GM21360 (cell line): ENCODE measurements at regions not wholly inside any gene's neighbourhood (a gene's known extent, or its start where the extent isn't known, plus 50 kb on each side); places are given as distances from the start of the nearest gene placed in this dataset.

ENCODE experiments used
- ATAC-seq: cut with Tn5 transposase; IDR thresholded peaks from one replicate; pipeline ENCODE4 v1.9.1; 2021; ENCODE audit warnings: mild to moderate bottlenecking, moderate library complexity; ENCODE audit not compliant: unreplicated experiment

DNA sequence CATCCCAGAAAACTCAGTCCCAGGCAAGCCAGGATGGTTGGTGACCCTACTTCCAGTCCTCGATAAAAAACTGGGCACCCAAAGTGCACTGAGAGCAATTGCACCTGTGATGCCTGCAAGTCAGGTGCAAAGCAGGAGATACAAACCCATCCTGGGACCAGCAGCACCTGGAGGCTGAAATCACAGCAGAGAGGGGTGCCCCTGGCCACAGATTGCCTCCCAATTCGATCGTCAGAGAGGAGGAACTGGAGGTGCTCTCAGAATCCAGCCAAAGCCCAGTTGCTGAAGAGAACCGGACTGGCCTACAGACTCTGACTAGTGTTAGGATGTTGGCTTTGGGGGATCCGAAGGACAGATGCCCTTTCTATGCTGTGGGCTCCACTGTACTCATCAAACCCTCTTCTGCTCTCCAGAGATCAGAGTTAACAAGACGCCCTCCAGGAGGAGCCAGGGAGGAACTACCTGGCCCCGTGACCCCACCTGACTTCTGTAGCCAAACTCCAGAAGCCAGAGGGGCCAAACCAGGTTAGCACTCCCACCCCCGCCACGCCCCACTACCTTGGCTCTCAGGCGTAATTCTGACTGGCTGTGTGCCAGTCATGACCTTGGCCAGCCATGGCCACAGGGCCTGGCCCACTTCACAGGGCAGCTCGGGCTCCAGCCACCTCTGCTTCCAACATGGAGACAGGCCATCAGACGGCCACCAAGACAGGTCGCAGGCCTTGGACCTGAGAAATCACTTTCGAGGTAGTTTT is 284.5 kb upstream of the RTL1 start:
- ATAC-seq: no peak

DNA sequence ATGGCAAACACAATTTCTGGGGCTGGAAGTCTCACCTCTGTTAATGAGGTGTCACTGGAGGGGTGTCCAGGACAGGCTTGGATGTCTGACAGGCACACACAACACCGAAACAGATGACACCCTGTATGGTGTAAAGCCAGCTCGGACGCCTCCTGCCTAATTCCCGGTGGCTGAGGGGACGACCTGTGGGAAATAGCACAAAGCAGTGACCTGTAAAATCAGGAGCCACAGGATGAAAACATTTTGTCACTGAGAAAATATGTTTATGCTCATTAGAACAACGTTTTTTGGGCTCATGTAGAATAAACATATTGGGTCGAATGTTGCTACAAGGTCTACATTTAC is 285.0 kb upstream of the RTL1 start:
- no peak for ATAC-seq

DNA sequence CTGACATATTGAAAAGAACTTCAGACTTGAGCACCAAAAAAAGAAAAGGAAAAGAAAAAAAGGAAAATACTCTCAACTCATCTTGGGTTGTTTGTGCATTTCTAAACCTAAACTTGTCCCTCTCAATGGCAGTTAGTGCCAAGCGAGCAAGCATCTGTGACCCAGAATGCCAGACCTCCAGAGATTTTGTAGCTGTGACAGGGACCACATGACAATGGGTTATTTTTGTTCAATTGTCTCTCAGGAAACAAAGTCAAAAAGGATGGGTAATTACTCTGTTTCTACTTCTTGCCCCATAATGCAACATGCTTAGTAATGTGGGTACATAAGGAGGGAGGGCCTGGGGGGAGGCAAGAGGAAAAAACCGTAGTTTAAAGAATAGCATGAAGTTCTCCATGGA is 285.7 kb upstream of the RTL1 start:
- no peak for ATAC-seq

DNA sequence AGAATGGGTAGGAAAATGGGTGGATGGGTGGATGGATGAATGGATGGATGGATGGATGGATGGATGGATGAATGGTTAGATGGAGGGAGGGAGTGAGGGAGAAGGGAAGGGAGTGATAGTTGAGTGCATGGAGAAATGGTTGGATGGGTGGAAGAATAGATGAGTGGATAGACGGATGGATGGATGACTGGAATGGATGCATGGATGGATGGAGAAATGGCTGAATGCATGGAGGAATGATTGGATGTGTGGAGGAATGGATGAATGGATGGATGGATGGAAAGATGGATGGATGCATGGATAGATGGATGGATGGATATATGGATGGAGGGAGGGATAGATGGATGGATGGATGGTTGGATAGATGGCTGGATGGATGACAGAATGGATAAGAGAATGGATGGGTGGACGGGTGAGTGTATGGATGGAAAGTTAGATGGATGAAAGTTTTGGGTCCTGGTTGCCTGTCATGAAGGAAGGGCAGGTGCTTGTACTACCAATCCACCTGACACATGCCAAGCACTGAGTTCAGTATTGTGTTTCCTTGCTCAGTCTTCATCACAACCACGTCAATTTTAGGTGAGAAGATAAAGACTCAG is 286.5 kb upstream of the RTL1 start:
- no peak for ATAC-seq

DNA sequence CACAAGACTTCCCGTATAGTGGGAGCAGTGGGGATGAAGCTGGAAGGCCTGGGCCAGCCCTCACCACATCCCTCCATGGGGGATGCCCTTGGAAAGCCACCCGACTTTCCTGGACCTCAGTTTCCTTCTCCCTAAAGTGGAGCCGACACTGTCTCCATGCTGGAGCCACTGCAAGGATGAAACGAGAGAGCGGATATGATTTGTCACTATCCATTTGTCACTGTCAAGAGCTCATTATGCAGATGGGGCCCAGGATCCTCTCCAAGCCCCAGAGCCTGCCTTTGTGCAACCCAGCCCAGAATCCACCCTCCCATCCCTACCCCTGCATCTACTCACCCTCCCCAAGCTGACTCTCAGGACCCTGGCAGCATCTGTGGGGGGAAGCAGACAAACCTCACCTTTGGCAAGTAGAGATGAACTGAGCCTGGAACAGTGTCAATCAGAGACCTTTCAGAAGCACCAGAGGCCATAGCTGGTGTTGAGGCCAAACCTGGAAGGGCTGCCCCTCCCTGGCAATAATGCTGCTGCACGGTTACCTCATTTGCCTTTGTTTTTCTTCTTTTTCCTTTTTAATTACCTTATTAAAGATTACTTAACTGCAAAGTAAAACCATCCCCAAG is 287.7 kb upstream of the RTL1 start:
- ATAC-seq: no peak

DNA sequence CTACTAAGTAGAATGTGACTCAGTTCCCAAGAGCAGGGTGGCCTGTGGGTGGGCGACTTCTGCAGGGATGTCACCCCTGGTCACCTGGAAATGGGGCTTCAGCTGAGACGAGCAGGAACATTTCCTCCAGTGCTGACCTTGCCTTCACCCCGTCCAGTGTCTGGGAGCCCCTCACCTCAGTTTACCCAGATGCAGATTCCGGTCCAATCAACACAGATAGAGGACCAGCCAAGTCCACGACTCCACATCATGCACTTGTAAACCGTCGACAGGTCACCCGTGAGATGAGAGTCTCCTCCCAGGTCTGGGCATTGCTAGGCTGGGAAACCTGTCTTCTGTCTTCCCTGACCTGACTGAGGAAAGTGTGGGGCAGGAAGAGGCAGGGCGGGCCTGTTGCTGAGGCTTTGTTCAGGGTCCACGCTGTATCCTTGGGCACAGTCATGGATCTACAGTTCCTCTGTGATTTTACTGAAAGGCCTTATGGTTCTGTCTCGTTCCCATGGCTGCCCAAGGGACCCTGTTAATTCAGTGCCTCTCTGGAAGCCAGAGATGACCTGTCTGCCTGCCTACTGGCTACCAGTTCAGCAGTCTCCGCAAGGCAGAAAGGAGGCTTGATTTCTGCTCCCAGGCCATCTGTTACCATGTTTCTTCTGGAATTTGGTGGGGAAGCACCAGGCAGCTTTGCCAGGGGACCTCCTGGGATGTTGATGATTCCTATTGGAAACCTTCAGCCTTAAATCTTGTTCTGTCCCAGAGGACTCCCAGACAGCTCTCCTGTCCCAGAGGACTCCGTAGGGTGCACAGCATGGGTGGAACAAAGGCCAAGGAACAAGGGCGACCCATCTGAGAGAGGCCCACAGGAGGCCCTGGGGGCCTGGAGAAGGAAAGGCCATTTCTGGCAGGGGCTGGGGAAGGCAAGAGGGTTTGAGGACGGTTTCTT is 288.5 kb upstream of the RTL1 start:
- ATAC-seq: no peak

DNA sequence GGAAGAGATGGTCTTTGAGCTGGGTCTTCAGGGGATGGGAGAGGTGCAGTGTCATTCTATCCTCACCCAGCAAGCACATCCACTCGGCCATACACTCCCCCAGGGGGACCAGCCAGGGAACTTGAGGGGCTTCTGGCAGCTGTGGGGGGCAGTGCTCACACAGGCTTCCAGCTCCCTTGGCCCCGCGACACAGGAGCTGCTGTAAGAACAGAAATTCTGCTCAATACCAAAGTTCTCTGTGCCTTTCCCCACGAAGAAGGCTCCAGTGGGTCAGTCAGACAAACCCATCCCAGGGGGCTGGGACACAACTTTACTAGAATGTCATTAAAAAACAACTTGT is 289.1 kb upstream of the RTL1 start:
- no peak for ATAC-seq

DNA sequence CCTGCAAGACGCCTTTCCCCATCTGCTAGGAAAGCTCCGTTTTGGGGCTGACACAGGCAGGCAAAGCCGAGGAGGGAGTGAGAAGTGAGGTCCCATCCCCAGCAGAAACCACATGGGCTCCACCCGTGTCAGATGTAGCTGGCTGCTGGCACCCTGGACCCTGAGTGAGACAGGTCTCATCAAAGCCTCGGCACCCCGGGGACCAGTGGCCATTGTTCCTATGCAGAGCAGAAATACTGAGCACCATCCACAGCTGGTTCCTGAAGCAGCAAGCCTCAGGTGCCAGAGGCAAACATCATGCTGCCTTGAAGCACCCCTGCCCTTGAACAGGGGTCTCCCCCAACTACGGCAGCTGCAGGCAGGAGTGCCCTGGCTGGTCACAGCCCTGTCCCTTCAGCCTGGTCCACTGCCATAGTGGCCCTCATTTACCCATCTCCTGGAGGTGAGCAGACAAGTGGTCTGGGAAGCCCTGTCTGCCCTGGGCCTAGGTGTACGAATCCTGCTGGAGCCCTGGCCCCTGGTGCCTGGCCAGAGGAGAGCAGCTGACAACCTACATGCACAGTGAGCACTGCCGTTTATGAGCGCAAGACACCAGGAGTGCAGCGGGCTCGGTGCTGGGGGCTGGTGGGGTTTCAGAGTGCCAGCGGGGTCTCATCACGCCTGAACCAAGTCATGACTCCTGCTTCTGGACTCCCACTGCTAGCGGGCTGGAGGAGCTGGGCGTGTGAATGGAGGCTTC is 289.8 kb upstream of the RTL1 start:
- ATAC-seq: no peak

DNA sequence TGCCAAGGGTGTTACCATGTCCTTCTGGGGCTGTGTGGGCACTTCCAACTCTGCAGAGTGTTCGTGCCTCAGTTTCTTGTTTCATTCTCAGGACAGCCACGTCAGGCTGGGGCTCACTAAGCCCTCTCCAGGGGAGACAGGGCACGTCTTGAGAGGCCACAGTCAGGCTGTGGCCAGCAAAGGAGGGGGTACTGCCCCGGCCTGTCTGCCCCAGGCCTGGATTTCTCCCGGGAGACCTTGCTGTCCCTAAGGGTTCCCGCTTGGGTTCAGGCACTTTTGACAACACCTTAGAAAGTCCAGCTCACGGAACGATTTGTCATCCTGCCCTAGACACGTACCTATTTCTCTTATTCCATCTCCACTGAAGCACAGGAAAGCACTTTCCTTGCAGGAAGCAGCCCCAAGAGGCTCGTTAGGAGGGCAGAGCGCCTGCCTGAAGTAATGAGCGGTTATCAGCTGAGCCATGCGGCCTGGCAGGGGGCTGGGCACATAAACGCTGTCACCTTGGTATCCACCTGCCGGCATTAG is 290.4 kb upstream of the RTL1 start:
- ATAC-seq: no peak

DNA sequence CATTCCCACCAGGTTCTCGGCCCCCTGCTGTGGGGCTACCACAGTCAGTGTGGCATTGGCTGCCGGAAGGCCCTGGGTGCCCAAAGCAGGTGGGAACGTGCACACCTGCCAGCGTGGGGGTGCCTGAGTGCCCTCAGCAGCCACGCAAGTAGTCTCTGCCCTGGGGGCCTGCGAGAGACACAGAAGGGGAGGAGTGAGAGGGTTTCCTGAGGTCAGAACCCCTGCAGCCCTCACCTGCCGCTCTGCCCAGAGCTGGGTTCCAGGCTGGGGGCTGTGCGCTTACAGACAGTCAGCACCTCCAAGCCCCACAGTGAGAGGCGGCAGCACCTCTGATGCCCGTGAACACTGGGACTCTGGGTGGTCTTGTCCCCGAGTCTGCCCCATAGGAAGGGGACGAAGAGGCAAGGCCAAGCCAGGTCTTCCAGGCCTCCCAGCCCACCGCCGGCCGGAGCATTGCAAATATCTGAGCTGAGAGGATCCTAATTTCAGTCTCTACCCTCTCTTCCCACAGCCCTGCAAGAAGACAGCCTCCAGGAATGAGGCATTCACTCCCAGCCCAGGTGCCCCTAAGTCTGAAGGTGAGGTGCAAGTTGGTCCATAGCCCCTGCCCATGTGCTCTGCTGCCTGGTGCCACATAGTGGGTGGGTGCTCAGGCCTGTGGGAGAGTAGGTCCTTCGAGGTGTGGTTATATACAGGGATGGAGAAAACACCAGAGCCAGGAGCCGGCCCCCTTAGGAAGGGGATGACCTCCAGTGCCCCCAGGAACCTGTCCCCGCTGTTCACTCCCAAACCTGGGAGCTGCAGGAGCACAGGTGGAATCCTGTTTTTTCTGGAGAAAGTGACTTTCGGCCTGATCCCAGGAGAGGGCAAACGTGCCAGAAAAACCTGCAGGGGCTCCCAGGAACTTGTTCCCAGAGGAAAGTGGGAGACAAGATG is 291.1 kb upstream of the RTL1 start:
- ATAC-seq: no peak

DNA sequence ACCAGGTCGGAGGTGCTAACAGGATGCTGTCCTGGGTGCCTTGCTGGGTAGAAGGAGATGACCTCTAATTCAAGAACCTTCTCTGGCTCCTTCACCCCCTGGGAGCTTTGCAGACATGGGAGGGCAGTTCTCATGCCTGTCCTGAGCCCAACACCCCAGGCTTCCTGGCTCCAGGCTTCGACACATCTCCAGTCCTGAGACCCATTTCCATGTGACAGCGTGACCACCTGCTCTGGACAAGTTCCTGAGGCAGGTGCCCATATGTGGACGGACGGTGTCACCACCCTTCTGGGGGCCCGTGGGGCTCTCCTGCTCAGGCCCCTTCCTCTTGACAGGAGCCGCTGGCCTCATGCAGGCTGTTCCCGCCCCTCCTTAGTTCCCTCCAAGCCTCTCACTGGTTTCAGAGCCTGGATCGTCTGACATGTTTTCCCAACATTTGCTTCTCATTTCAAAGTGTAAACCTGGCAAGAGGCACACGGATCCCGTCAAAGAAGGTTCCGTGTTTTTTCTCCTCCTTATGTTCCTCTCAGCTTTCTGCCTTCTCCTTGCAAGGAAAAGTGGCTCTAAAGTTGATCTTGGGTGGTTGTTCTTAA is 291.9 kb upstream of the RTL1 start:
- no peak for ATAC-seq

DNA sequence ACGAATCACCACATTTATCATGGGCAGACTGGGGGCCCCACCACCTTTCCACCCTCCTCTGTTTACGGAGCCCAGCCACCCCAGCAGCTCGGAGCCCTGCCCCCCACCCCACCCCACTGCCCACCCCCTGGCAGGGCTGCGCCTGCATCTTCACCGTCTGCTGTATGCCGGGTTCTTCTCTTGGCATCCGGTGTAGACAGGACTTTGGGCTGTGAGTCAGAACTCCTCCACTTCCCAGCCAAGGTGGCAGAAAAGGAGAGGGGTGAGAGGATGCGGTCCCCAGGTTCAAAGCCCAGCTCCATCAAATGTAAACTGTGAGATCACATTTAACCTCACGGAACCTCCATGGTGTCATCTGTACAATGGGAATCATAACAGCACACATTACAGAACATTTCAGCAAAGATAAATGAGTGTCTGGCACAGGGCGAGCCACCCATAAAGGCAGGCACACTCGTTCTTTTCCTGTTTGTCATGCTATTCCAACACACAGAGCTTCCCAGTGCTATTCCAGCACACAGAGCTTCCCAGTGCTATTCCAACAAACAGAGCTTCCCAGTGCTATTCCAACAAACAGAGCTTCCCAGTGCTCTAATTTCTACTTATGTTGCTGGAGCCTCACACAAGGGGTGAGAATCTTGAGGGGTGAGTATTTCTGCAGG is 292.7 kb upstream of the RTL1 start:
- ATAC-seq: no peak

DNA sequence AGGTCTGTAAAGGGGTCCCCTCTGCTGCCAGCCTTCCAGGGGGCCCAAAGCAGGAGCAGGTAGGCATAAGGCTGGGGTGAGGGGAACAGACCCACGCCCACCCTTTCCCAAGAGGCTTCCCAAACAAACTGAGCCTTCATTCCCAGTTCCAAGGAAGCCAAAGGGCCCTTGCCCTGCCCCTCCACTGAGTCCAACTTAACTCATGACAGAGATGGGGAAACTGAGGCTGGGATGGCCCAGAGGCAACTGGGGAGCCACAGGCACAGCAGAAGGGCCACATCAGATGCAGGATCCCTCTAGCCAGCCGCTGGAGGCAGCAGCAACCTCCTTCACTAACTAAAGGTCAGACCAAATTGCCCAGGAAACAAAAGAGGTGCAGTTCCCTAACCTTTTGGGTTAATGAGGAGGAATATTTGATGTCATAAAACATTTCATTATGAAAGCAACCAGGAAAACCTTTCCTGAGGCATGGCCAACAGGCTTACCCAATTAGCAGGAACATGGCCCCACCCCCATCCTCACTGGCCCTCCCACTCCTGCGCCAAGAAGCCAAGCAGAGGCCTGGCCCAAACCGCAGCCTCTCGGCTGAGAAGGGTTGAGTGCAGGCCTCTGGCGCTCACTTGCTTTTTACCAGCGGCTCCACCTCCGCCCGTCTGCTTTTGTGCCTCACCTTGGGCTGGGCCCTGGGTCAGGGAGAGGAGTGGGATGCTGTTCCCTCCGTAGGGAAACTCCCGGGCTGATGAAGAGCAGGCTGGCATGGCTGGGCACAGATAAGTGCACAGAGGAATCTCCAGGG is 293.5 kb upstream of the RTL1 start:
- no peak for ATAC-seq

DNA sequence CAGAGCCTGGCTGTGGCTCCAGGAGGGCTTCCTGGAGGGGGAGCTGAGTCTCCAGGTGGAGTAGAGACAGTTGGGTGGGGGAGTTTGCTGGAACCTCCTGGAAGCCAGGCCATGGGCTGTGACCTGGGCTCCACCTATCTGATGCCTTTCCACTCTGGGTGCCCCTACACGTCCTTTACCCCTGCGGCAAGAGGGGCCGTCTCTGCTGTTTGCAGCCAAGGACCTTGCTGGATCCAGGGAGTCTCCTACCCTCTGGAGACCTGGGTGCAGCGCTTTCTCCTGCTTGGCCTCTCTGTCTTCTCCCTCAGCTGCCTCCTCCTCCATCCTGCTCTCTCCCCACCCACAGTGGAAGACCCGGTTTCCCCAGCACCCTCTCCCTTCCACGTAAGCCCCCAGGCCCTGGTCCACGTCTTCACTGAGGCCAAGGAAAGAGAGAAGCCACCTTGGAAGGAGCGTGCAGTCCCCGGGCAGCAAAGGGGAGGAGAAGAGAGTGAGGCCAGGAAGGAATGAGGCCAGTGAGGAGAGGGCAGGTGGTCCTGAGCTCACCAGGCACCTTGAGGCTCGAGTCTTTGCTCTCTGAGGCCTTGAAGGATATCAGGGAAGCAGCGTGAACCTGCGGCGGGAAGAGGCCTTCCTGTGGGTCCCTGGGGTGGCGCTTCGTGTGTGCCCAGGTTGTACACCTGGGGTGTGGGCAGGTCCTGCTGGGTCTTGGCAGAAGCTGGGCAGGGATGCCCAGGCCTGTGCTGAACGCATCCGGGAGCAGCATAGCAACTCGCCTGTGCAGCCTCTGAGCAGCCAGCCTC is 294.3 kb upstream of the RTL1 start:
- no peak for ATAC-seq

DNA sequence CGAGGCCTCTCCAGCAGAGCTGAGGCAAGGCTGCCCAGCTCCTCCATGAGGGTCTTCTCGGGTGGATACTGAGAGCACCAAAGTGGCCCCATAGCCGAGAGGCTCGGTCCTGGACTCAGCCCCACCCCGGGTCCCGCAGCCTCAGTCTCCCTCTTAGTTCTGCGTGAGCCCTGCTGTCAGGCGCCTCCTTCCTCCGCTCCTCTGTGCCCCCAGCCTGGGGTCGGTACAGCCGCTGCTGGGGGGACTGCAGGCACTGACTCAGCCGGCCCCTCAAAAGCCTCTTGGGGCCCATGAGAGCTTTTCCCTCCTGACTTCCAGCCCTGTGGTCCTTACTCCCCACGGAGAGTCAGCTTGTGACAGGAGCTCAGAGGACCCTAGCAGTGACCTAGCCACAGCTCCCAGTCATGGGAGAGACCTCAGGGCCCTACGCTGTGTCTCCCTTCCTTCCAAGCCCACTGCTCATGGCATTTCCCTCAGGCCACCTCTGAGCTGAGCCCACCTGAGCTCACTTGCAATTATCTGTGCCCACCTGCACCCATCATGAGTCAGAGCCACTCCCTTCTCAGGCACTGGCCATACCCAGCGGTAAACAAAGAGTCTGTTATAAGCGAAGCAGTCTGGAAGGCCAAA is 295.0 kb upstream of the RTL1 start:
- no peak for ATAC-seq

DNA sequence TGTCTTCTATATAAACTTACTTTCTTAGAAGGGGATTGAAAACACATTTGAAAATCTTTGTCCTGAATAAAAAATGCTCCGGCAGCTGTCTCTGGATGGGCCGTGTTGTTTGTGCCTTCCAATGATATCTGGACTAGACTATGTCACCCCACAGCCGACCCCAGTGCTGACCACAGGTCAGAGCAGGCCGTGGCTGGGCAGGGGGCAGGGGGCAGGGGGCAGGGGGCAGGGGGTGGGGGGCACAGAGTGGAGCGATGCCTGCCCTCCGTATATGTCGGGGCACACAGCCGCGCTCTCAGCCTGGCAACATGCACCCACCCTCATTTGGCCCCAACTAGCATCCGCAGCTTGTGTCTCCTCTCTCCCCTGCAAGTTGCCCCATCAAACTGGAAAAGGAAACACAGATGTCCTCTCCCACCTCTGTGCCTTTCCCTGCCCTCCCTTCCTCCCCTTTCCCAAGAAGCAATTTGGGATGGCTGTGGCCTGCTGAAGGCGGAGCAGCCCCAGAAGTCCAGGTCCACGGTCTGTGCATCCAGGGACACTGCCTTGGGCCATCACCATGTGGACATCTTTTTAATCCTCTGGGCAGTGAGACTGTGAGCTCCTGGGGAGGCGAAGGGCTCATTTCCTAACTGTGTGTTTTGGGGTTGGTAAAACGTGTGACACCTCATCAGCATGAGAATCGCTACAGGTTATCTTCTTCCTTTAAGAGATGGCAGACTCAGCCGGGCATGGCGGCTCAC is 295.7 kb upstream of the RTL1 start:
- ATAC-seq: no peak
